ENCODE measurements at regions not wholly inside any gene's neighbourhood (a gene's known extent, or its start where the extent isn't known, plus 50 kb on each side); places are given as distances from the start of the nearest gene placed in this dataset.
"Not testable (repeated sequence)": the region's sequence is repeated elsewhere in the genome, so short reads cannot be mapped to it uniquely, and the experiment has no call there.

DNA sequence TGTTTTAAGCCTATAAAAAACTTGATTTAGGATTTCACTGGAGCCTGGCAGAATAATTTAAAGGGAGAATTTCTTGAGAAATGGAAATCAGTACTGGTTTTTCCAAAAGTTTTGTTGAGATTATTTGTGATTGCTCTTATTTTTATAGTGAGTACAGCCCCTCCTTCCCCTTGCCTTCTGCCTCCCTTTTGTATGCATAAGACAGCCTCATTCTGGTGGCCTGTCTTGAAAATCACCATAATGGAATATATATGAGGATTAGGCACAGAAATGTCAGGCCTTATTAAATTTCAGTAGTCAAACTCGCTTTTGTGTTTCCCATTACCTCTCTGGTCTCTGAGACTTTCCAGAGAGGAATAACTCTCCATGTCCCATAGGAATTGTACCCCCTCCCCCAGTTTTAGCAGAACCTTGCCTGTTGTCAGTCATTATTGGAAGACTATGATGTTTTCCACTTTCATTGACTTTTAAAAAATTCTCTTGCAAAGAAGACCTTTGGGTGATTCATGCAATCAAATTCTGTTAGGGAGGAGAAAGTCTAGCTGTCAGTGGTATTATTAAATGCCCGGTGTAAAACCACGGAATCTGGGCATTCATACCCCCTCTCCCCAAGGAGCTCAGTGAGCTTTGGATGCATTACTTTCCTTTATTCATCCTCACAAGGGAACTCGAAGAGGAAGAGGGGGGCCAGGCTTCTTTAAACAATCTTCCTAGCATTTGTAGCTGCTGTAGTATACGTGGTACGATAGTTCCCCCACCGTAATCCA is 171.6 kb upstream of the TSC22D2 start:
- DNase-seq (ENCODE audit: low spot score): no peak
- TF ChIP-seq, protein P1, sequence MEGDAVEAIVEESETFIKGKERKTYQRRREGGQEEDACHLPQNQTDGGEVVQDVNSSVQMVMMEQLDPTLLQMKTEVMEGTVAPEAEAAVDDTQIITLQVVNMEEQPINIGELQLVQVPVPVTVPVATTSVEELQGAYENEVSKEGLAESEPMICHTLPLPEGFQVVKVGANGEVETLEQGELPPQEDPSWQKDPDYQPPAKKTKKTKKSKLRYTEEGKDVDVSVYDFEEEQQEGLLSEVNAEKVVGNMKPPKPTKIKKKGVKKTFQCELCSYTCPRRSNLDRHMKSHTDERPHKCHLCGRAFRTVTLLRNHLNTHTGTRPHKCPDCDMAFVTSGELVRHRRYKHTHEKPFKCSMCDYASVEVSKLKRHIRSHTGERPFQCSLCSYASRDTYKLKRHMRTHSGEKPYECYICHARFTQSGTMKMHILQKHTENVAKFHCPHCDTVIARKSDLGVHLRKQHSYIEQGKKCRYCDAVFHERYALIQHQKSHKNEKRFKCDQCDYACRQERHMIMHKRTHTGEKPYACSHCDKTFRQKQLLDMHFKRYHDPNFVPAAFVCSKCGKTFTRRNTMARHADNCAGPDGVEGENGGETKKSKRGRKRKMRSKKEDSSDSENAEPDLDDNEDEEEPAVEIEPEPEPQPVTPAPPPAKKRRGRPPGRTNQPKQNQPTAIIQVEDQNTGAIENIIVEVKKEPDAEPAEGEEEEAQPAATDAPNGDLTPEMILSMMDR (IDR thresholded peaks at IDR 0.05; ENCODE audit: extremely low read depth, missing control alignments): no peak

GRCh38 chr3:150235799-150236198 is 172.3 kb upstream of the TSC22D2 start:
- TF ChIP-seq, protein P1 (IDR thresholded peaks at IDR 0.05; ENCODE audit: extremely low read depth, missing control alignments): no peak
- DNase-seq (ENCODE audit: low spot score): no peak

- no peak for DNase-seq (ENCODE audit: low spot score)
- TF ChIP-seq, protein P1 (IDR thresholded peaks at IDR 0.05; ENCODE audit: extremely low read depth, missing control alignments): no peak
Observed at GRCh38 chr3:150232992-150233451, 175.1 kb upstream of the TSC22D2 start.

- TF ChIP-seq, protein P1 (IDR thresholded peaks at IDR 0.05; ENCODE audit: extremely low read depth, missing control alignments): no peak
- DNase-seq (ENCODE audit: low spot score): no peak
Observed at GRCh38 chr3:150230037-150230436, 178.1 kb upstream of the TSC22D2 start.

- not testable (repeated sequence) for DNase-seq (ENCODE audit: low spot score)
Observed at GRCh38 chr3:150228626-150229025, 179.5 kb upstream of the TSC22D2 start.

GRCh38 chr3:150227839-150228238 is 180.3 kb upstream of the TSC22D2 start:
- TF ChIP-seq, protein P1 (IDR thresholded peaks at IDR 0.05; ENCODE audit: extremely low read depth, missing control alignments): peak; percentile 39
- DNase-seq (ENCODE audit: low spot score): peak; percentile 47

DNA sequence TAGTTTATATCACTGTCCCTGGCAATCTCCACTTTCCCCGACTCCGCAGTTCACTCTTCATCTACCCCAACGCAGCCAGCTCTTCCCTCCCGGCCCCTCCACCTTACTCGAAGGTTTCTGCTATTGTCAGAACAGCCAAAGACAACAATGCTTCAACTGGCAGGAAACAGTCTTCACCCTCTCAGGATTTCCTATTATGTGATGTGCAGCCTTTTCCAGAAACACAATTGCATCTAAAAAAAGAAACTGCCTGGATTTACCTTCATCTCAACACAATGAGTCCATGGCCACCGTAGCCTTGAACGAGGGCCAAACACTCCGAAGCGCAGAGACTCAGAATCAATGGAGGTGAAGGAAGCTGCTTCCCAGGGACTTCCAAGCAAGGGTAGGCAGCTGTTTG is 182.1 kb upstream of the TSC22D2 start:
- TF ChIP-seq, protein P1 (IDR thresholded peaks at IDR 0.05; ENCODE audit: extremely low read depth, missing control alignments): no peak
- no peak for DNase-seq (ENCODE audit: low spot score)

DNA sequence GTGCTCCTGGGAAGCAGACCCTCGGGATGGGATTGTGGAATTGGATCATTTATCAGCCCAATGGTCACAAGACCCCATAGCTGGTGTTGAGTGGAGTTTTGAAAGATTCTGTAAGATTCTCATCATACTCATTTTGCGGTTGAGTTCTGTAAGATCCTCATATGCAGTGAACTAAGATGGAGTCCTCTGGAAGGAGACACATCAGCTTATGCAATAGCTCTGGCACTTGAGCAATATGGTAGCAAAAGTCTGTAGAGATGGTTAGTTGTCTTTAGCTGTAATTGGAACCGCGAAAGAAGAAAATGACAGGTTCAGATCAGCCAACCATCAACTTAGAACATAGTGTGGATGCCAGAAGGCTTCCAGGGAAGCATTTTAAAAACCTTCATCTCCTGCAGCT is 184.5 kb upstream of the TSC22D2 start:
- no peak for DNase-seq (ENCODE audit: low spot score)
- TF ChIP-seq, protein P1 (IDR thresholded peaks at IDR 0.05; ENCODE audit: extremely low read depth, missing control alignments): no peak

Measured in GM20000 (cell line).